Stimulated activated naive CD8-positive, alpha-beta T cell treated with anti-CD3 and anti-CD28 coated beads, Interleukin-15, amount 100 ng/mL, for 72 hours (primary cell): ENCODE measurements at regions not wholly inside any gene's neighbourhood (a gene's known extent, or its start where the extent isn't known, plus 50 kb on each side); places are given as distances from the start of the nearest gene placed in this dataset.
A peak's percentile ranks its signal among the peaks of the same experiment; 100 is the strongest.

Experiments
- ATAC-seq: fragments of 150-1000 bp; cut with Tn5 transposase; 2 replicates; pipeline ENCODE4 v1.10.0; 2021; ENCODE audit warnings: mild to moderate bottlenecking, moderate library complexity
- DNase-seq, 2 donors: peaks; one replicate each; pipeline ENCODE4 v3.0.0; 2021 to 2022
- H3K27ac Mint-ChIP-seq, 2 donors: one replicate each; pipeline ENCODE4 v1.8.0; 2022; ENCODE audit warnings: mild to moderate bottlenecking in 2 of 2, mixed read lengths in 2 of 2, moderate library complexity in 2 of 2
- H3K27me3 Mint-ChIP-seq: one replicate; pipeline ENCODE4 v1.8.0; 2022; ENCODE audit warnings: mixed read lengths
- H3K4me1 Mint-ChIP-seq: one replicate; pipeline ENCODE4 v1.8.0; 2022; ENCODE audit warnings: mild to moderate bottlenecking, mixed read lengths
- H3K4me3 Mint-ChIP-seq, 2 donors: one replicate each; pipeline ENCODE4 v1.8.0; 2022; ENCODE audit warnings: mild to moderate bottlenecking in 2 of 2, mixed read lengths in 2 of 2, moderate library complexity in 1 of 2
- H3K9me3 Mint-ChIP-seq, 2 donors: one replicate each; pipeline ENCODE4 v1.8.0; 2022; ENCODE audit warnings: mixed read lengths in 2 of 2

DNA sequence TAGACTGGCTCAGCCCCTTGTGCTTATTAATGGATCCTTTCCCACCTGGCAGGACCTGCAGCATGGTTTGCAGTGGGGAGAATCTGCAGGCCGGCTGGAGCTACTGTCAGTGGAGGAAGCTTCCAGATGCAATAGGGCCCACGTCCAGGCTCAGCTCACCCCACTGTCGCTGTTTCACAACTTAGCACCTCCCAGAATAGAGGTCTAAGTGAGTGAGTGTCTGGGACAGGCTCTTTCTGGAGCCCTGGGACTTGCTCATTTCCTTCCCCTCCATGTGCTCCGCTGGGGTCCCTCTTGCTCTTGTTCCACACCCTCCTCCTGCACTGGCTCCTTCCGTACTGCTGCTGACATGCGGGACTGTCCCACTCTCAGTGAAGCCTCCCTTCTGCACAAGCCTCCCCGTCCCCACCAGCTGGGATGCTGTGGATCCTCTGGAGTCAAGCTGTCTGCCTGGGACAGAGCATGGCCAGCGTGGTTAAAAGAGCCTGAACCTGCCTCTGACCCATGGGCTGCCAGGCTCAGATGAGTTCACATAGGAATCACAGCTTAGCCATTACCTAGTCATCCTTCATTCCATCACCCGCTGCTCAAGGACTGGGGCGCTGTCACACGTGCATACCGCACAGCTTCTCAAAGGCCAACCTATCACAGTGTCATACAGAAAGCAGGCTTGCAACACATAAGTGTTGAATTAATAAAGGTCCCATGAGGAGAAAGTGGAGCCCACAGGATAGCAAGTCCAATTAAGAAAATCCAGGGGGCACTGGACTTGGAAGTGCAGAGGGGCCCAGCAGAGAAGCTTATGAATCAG is 135.9 kb downstream of the ACKR3 start:
- Mint-ChIP-seq H3K27me3 (no peaks in the 10 kb centered on the region), H3K27ac (no peak overlapping the region), H3K4me3 (no peak overlapping the region), H3K4me1 (no peaks in the 10 kb centered on the region), H3K9me3 (no peaks in the 10 kb centered on the region)
- no peak for DNase-seq
- no peak for ATAC-seq

DNA sequence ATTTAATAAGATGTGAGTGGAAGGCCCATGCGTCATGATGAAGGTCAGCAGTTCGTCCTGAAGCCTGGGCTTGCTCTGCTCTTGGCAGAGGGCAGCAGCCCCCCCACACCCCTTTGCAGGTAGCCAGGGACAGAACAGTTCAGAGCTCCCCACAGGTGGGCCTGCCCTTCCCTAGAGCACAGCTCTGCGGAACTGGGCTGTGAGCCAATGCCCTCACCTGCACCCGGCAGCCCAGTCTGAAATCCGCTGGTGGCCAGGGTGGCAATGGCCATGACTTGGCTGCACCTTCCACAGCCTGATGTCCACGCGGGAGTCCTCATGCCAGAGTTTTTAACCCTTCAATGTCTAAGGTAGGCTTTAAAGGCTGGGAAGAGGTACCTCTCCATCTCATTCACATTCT is 136.7 kb downstream of the ACKR3 start:
- Mint-ChIP-seq H3K9me3 (no peaks in the 10 kb centered on the region), H3K4me3 (no peak overlapping the region), H3K27me3 (no peaks in the 10 kb centered on the region), H3K4me1 (no peaks in the 10 kb centered on the region), H3K27ac (no peak overlapping the region)
- no peak for DNase-seq
- no peak for ATAC-seq

DNA sequence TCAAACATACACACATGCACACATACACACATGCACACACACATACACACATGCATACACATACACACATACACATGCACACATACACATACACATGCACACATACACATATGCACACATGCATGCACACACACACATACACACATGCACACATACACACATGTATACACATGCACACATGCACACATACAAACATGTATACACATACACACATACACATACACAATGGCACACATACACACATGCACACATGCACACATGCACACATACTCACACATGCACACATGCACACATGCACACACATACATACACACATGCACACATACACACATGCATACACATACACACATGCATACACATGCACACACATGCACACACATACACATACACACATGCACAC is 137.2 kb downstream of the ACKR3 start:
- Mint-ChIP-seq H3K4me3 (no peak overlapping the region), H3K27me3 (no peaks in the 10 kb centered on the region), H3K27ac (no peak overlapping the region), H3K9me3 (no peaks in the 10 kb centered on the region), H3K4me1 (no peaks in the 10 kb centered on the region)
- no peak for DNase-seq
- no peak for ATAC-seq

GRCh38 chr2:236711440-236711839 is 141.8 kb downstream of the ACKR3 start:
- Mint-ChIP-seq H3K27ac (peak overlapping the region in 1 of 2 donors; percentile 74), H3K9me3 (no peaks in the 10 kb centered on the region), H3K4me3 (no peak overlapping the region), H3K27me3 (peaks cover 31% of the 10 kb centered on the region), H3K4me1 (no peaks in the 10 kb centered on the region)
- ATAC-seq, result no peak
- DNase-seq, result no peak

DNA sequence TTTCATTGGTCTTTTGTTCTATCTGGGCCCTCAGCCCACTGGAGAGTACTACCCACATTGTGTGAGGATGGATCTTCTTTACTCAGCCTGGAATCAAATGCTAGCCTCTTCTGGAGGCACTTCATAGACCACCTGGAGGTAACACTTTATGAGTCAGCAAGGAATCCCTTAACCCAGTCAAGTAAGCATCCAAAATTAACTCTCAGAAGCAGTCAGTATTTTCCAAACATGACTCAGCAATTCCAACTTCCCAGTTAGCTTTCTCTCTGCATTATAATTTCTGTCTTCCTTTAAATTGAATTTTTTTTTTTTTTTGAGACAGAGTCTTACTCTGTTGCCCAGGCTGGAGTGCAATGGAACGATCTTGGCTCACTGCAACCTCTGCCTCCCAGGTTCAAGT is 142.7 kb downstream of the ACKR3 start:
- H3K27me3 Mint-ChIP-seq, result peaks cover 36% of the 10 kb centered on the region
- H3K27ac Mint-ChIP-seq, result peak overlapping the region in 1 of 2 donors; percentile 63
- ATAC-seq (no peak), DNase-seq (no peak)
- no peaks in the 10 kb centered on the region for H3K4me1 Mint-ChIP-seq
- H3K9me3 Mint-ChIP-seq, result no peaks in the 10 kb centered on the region
- no peak overlapping the region for H3K4me3 Mint-ChIP-seq

- Mint-ChIP-seq H3K4me1 (no peaks in the 10 kb centered on the region), H3K9me3 (no peaks in the 10 kb centered on the region), H3K4me3 (no peak overlapping the region), H3K27ac (no peak overlapping the region), H3K27me3 (peaks cover 41% of the 10 kb centered on the region)
- ATAC-seq (no peak), DNase-seq (no peak)
Measured at GRCh38 chr2:236712961-236713673, 143.5 kb downstream of the ACKR3 start.

- Mint-ChIP-seq H3K4me3 (no peak overlapping the region), H3K4me1 (no peaks in the 10 kb centered on the region), H3K27me3 (peaks cover 49% of the 10 kb centered on the region), H3K9me3 (no peaks in the 10 kb centered on the region), H3K27ac (no peak overlapping the region)
- no peak for ATAC-seq
- DNase-seq, result no peak
Measured at GRCh38 chr2:236714080-236714479, 144.5 kb downstream of the ACKR3 start.

DNA sequence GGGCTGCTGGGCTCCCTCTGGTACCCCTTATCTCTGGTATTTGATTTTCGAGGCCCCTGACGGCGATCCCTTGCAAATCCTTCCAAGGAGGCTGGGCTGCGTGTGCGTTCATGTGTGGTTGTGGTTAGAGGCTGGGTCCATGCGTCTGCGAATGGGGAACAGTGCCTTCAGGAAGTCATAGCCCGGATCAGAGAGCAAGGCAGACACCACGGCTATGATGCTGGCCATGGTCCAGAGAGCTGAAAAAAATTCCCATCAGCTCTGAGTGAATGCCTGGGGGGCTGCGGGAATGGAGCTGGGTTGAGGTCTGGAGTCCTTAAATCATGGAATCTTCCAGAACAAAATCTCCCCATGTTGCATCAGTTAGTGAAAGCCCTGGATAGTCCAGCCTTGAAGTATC is 145.5 kb downstream of the ACKR3 start:
- peaks cover 57% of the 10 kb centered on the region for H3K27me3 Mint-ChIP-seq

DNA sequence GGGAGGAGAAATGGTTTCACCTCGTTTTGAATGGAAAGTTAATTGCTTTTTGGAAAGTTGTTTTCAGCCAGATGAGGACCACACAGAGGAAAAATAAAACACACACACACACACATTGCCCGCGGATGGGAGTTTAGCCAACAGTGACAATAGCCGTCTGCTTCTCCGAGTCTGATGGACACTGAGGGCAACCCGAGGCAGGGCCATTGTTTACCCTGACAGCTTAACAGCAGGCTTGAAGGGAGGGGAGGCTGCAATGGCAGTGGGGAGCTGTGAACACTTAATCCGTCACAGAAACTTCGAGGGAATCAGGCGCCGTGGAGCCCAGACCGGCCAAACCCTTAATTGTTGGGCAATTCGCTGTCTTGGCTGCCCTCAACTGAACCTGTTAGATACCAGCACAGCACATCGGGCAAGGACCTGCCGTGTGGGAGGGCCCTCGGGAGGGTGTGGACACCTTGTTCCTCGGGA is 145.9 kb downstream of the ACKR3 start:
- ATAC-seq, result no peak

More for the DNA sequence above, 145.5 kb downstream of the ACKR3 start:
- no peak for DNase-seq
- no peak for ATAC-seq
- H3K4me1 Mint-ChIP-seq, result no peaks in the 10 kb centered on the region
- no peaks in the 10 kb centered on the region for H3K9me3 Mint-ChIP-seq
- H3K27ac Mint-ChIP-seq, result no peak overlapping the region
- no peak overlapping the region for H3K4me3 Mint-ChIP-seq

GRCh38 chr2:236717120-236717519 is 147.5 kb downstream of the ACKR3 start:
- H3K9me3 Mint-ChIP-seq, result no peaks in the 10 kb centered on the region
- no peak overlapping the region for H3K4me3 Mint-ChIP-seq
- ATAC-seq (no peak), DNase-seq (no peak)
- H3K27ac Mint-ChIP-seq, result no peak overlapping the region
- peaks cover 57% of the 10 kb centered on the region for H3K27me3 Mint-ChIP-seq
- H3K4me1 Mint-ChIP-seq, result no peaks in the 10 kb centered on the region

More for the DNA sequence above, 145.9 kb downstream of the ACKR3 start:
- Mint-ChIP-seq H3K4me1 (no peaks in the 10 kb centered on the region), H3K9me3 (no peaks in the 10 kb centered on the region), H3K4me3 (no peak overlapping the region), H3K27ac (no peak overlapping the region), H3K27me3 (peaks cover 57% of the 10 kb centered on the region)
- no peak for DNase-seq

GRCh38 chr2:236717729-236718128 is 148.1 kb downstream of the ACKR3 start:
- ATAC-seq (no peak), DNase-seq (no peak)
- no peak overlapping the region for H3K27ac Mint-ChIP-seq
- H3K4me3 Mint-ChIP-seq, result no peak overlapping the region
- no peaks in the 10 kb centered on the region for H3K9me3 Mint-ChIP-seq
- H3K4me1 Mint-ChIP-seq, result no peaks in the 10 kb centered on the region
- H3K27me3 Mint-ChIP-seq, result peaks cover 57% of the 10 kb centered on the region

DNA sequence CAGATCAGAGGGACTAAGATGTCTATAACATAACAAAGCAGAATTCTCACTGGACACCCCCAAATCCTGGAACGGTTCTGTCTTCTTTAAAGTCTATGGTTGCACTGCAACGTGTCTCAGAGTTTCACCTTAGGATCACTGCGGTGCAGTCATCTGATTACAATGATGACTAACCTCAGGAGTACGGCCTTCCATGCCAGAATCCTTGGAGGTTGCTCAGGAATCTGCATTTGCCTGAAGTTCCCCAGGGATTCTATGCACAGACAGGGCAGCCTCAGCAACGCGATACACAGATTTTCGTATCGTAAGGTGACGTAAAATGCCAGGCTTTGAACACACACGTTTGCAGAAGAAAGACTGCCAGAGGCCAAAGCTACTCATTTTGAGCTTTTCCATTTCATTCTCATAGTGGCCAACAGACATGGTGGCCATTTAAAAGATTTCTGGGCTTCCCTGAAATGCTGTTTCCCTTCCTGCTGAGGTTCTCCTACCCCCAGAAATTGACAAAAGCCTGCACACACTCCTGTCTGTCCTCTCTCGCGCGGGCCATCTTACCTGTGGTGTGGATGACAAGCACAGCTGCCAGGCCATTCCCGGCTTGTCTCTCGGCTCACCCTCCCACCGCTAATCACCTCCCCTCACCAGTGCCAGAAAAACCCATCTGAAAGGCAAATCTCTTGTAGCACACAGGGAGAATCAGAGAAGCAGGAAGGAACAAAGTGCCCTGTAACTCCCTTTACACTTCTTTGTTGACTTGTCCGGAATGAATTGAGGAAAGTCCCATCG is 148.8 kb downstream of the ACKR3 start:
- H3K27me3 Mint-ChIP-seq, result peaks cover 53% of the 10 kb centered on the region
- no peaks in the 10 kb centered on the region for H3K9me3 Mint-ChIP-seq
- H3K4me3 Mint-ChIP-seq, result no peak overlapping the region
- ATAC-seq, result no peak
- H3K27ac Mint-ChIP-seq, result no peak overlapping the region
- DNase-seq, result no peak
- no peaks in the 10 kb centered on the region for H3K4me1 Mint-ChIP-seq

- no peak for ATAC-seq
- H3K27ac Mint-ChIP-seq, result no peak overlapping the region
- peaks cover 45% of the 10 kb centered on the region for H3K27me3 Mint-ChIP-seq
- no peak for DNase-seq
- H3K4me1 Mint-ChIP-seq, result no peaks in the 10 kb centered on the region
- no peaks in the 10 kb centered on the region for H3K9me3 Mint-ChIP-seq
- H3K4me3 Mint-ChIP-seq, result no peak overlapping the region
Measured at GRCh38 chr2:236719192-236719635, 149.6 kb downstream of the ACKR3 start.

GRCh38 chr2:236720974-236721540 is 151.4 kb downstream of the ACKR3 start:
- no peaks in the 10 kb centered on the region for H3K9me3 Mint-ChIP-seq
- no peak for ATAC-seq
- H3K4me1 Mint-ChIP-seq, result no peaks in the 10 kb centered on the region
- no peak for DNase-seq
- H3K27me3 Mint-ChIP-seq, result peaks cover 30% of the 10 kb centered on the region
- H3K4me3 Mint-ChIP-seq, result no peak overlapping the region
- H3K27ac Mint-ChIP-seq, result no peak overlapping the region

- no peaks in the 10 kb centered on the region for H3K4me1 Mint-ChIP-seq
- no peaks in the 10 kb centered on the region for H3K9me3 Mint-ChIP-seq
- no peak for DNase-seq
Measured at GRCh38 chr2:236724200-236724599, 154.6 kb downstream of the ACKR3 start.

More at GRCh38 chr2:236724200-236724599, 154.6 kb downstream of the ACKR3 start:
- ATAC-seq, result no peak
- Mint-ChIP-seq H3K27me3 (peaks cover 13% of the 10 kb centered on the region), H3K27ac (no peak overlapping the region), H3K4me3 (no peak overlapping the region)
